Caki2 (cell line): ENCODE measurements at regions not wholly inside any gene's neighbourhood (a gene's known extent, or its start where the extent isn't known, plus 50 kb on each side); places are given as distances from the start of the nearest gene placed in this dataset.

Experiments
- DNase-seq: peaks from one replicate; pipeline ENCODE4 v3.0.0-alpha.2; 2015; ENCODE audit warnings: low read depth
- in situ Hi-C: cut with HindIII; loops from 2 replicates; pipeline ENCODE4 v1.10.0; 2016; ENCODE audit warnings: low sequenced_read_pairs, low pct_unique_long_range_greater_than_20kb, mixed read lengths

- no peak for DNase-seq
- in situ Hi-C loops, result no loop called here
Observed at GRCh38 chr6:87917886-87918285, 129.8 kb upstream of the SPACA1 start.

DNA sequence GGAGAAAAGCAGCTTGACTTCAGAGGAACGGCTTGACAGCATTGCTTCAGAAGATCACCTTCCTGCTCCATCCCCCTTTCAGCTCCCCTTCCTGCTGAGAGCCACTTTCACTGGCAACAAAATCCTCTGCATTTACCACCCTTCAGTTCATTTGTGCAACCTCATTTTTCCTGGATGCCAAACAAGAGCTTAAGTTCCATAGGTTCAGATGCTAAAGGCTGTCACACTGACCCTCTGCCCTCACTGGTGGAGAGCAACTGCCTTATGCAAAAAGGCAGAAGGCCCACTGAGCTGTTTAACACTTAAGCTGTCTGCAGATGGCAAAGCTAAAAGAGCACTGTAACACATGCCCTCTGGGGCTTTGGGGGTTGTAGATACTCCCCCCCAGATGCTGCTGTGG lies 131.2 kb upstream of the SPACA1 start:
- in situ Hi-C loops, result no loop called here

DNA sequence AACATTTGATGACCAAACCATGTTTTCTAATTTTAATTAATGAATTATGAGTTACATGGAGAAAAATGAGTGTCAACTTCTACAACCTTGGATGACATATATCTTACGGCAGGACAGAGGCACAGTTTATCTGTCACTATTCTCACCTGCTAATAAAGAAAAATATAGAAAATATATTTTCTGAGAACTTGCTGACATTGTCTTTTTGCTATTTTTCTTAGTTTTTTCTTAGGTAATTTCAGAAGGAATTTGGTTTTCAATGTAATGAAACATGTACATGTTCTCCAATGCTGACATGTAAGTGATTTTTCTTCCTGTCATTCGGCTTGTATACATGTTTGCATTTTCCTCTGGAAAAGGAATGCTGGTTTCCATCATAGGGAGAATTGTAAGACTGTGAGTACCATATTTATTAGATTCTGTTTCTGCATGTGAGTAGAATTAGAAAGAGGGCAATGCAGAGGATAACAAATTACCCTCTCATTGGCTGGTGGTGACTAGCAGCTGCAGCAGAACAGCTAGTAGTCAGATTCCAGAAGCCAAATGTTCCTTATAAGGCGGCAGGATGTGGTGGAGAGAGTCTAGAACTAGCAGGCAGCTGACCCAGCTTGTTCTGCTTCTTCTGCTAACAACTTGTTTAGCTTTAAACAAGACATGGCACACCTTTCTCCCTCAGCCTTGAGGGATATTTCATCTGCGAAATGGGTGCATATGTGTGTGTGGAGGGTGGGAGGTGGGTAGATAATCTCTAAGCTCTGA lies 132.8 kb upstream of the SPACA1 start:
- no peak for DNase-seq
- in situ Hi-C loops, result no loop called here

More for the DNA sequence above, 131.2 kb upstream of the SPACA1 start:
- no peak for DNase-seq

DNA sequence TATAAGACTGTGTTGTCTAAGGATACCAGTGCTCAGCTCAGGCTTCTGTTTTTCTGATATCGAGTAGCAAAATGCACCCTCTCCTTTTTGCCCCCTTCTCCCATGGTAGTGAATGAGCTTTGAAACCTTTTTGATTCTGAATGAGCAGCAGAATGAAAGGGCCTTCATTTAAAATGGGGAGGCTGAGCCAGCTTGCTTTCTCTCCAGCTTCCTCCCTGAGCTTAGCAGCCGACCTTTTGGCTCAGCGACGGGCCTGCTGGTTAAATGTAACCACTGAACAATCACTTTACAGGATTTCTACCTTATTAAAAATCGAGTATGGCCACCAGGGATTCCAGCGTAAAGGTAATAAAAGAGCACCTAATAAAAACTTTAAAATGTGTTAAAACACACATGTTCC lies 133.7 kb upstream of the SPACA1 start:
- in situ Hi-C loops, result no loop called here
- no peak for DNase-seq

DNA sequence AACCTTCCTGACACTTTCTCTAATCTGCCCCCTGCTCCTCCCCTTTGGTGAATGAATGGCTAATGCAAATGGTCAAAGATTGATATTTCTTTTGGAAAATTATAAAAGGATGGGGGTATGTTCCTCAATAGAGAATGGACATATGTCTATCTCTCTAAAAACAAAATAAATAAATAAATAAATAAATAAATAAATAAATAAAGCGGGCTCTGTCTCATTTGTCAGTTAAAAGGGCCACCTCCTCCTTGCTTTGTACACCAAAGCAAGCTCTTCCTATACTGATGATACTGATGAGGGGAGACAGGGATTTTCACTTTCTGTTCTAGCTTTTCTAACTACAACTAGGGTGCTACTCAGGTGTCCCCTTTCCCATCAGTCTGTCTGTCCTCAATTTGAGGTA lies 135.5 kb upstream of the SPACA1 start:
- DNase-seq, result no peak
- in situ Hi-C loops, result no loop called here

- in situ Hi-C loops, result no loop called here
- peak; percentile 38 for DNase-seq
Observed at GRCh38 chr6:87909849-87910248, 137.8 kb upstream of the SPACA1 start.

- no peak for DNase-seq
- in situ Hi-C loops, result no loop called here
Observed at GRCh38 chr6:87908978-87909811, 138.4 kb upstream of the SPACA1 start.

GRCh38 chr6:87907521-87907920 lies 140.1 kb upstream of the SPACA1 start:
- in situ Hi-C loops, result no loop called here
- no peak for DNase-seq

DNA sequence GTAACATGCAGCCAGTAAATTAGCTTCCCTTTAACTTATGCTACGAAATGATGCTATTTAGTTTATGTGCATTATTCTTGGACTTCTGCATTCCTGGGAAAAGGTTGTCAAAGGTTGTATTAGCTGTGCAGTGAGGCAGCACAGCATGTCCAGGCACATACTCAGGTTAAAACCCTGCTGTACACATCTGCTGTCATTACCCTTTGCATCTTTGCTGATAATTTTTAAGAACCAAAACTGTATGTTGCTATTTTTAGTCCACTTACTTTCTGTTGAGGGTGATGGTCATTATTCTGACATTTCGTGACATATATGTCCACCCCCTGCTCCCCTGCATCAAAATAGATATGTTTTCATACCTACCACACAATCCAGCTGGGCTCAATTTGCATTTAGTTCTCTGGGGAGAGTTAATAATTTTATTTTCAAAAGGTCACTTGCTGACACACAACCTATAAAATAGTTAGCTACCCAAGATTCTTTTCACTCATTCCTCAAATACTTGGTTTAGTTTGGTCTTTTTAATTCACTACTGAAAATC lies 142.5 kb upstream of the SPACA1 start:
- in situ Hi-C loops, result no loop called here
- DNase-seq, result no peak

- no peak for DNase-seq
- in situ Hi-C loops, result no loop called here
Observed at GRCh38 chr6:87904011-87904410, 143.6 kb upstream of the SPACA1 start.

DNA sequence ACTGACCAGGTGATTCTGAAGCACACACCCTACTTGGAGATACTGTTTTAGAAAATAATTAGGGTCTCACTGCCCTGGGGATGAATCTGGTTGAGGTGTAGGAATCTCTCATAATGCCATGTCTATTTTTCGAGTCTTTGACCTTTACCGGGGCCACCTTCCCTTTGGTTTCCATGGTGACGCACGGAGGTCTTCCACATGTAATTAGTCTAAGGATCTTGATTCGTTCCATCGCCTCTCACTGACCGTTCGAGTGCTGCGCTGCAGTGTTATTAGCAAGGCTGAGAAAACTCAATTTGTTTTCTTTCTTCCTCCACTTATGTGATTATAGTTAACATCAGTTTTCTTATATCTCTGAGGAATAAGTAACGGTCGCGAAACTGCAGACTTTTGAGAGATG lies 144.3 kb upstream of the SPACA1 start:
- in situ Hi-C loops, result no loop called here
- DNase-seq, result no peak

GRCh38 chr6:87902383-87902782 lies 145.3 kb upstream of the SPACA1 start:
- in situ Hi-C loops, result no loop called here
- no peak for DNase-seq

DNA sequence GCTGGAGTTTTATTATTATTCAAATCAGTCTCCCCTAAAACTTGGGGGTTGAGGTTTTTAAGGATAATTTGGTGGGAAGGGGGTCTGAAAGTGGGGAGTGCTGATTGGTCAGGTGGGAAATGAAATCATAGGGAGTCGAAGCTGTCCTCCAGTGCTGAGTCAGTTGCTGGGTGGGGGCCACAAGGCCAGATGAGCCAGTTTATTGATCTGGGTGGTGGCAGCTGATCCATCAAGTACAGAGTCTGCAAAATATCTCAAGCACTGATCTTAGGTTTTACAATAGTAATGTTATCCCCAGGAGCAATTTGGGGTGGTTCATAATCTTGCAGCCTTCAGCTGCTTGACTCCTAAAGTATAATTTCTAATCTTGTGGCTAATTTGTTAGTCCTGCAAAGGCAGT lies 146.0 kb upstream of the SPACA1 start:
- in situ Hi-C loops, result no loop called here
- DNase-seq, result no peak

DNA sequence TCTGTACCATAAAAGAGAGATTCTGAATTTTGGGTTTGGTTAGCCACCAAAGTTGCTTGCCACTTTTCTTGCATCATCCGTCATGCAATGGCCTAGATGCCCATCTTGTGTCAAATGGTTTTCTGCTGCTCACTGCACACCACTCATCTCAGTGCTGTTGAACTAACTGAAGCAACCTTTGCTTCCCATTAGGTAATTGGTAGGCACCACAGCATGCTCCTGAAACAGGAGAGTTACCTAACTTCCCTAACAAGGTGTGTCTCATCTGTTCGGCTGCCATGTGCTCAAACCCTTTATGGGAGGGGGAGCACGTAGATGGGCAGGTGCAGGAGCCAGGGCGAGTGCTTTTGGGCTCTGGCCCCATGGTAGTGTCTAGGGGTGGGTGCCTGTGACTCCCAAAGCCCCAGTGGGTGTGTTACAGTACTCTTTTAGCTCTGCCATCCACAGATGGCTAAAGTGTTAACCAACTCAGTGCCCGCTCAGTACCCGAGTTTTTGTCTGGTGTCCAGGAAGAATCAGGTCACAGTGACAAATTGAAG lies 147.4 kb upstream of the SPACA1 start:
- in situ Hi-C loops, result no loop called here

GRCh38 chr6:87899499-87900147 lies 148.0 kb upstream of the SPACA1 start:
- no peak for DNase-seq
- in situ Hi-C loops, result no loop called here

More for the DNA sequence above, 147.4 kb upstream of the SPACA1 start:
- no peak for DNase-seq

GRCh38 chr6:87897663-87898062 lies 150.0 kb upstream of the SPACA1 start:
- in situ Hi-C loops, result no loop called here
- no peak for DNase-seq

DNA sequence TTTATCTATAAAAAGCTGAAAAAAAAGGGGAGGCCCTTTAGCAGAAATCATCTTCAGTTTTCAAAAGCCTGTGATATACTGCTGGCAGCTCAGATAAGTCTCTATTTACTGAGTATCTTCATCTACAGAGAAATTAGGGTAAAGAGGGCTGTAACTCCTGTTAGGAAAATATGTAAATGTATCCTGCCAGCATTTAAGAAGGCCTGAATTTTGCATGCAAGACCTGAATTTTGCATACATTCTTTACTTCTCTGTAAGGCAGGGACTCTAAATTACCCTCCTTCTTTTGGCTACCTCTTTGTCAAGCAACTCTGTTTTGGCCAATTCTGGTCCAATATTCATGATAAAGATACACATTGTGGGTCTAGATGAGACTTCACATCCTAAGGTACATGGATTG lies 150.6 kb upstream of the SPACA1 start:
- in situ Hi-C loops, result no loop called here
- no peak for DNase-seq

DNA sequence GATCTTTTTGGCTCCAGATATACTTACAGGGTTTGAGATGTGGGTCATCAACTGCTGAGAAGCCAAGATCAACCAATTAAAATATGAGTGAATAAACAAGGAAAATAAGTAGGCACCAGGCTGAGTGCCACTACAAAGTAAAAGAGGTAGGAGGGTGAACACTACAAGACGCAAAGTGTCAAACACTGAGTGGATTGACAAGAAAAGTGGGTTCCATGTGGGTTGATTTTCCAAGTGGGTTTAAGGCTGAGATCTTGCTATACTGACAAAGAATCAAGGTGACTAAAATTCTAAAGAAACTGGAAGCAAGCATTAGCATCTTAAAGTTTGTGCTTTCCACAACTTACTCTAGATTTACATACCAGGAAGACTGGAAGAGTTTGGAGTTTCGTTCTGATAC lies 160.4 kb upstream of the SPACA1 start:
- in situ Hi-C loops, result no loop called here
- DNase-seq, result no peak

- in situ Hi-C loops, result no loop called here
- DNase-seq, result no peak
Observed at GRCh38 chr6:87884203-87884602, 163.4 kb upstream of the SPACA1 start.
